ENCODE measurements at regions not wholly inside any gene's neighbourhood (a gene's known extent, or its start where the extent isn't known, plus 50 kb on each side); places are given as distances from the start of the nearest gene placed in this dataset.

DNA sequence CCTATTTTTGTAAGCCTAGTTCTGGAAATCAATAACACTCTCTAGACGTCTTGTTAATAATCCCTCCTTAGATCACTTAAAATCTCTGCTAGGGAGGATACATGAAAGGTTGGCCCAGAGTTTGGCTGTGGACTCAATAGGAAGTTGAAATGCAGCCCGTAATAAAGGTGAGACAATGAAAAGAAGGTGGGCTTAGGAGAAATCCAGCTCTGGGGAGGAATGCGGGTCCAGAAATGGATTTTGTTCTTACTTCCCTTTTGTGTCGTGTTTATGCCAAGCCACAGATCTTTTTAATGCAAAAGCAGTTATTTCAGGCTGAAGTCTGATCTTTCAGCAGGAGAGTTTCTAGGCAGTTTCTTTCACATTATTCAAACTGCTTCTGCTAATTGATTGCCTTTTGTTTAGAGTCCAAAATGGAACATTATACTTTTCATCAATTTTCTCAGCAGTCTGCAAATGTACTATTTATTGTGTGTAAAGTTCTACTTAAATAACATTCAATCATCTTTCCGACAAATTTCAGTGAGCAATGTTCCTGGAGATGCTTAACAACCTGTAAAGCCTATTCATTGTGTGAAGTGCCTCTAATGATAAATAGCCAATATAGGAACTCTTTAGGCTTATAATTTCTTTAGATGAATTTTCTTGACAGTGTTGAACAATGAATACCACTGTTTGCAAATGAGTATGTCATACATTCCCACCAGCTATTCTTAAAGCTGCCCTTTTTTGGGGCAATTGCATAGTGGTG is 252.9 kb upstream of the KRR1 start (continued):
- no peak for TF ChIP-seq NCOA1 (CRISPR knock-in tag; IDR thresholded peaks at IDR 0.05)
- TF ChIP-seq ZFP82 (CRISPR knock-in tag; IDR thresholded peaks at IDR 0.05; ENCODE audit: borderline replicate concordance): no peak
- TF ChIP-seq CC2D1A (CRISPR knock-in tag; IDR thresholded peaks at IDR 0.05): no peak
- TF ChIP-seq MZF1 (CRISPR knock-in tag; IDR thresholded peaks at IDR 0.05; ENCODE audit: borderline replicate concordance): no peak
- TF ChIP-seq GZF1 (CRISPR knock-in tag; IDR thresholded peaks at IDR 0.05): no peak
- no peak for TF ChIP-seq SOX5 (CRISPR knock-in tag; IDR thresholded peaks at IDR 0.05; ENCODE audit: borderline replicate concordance)

DNA sequence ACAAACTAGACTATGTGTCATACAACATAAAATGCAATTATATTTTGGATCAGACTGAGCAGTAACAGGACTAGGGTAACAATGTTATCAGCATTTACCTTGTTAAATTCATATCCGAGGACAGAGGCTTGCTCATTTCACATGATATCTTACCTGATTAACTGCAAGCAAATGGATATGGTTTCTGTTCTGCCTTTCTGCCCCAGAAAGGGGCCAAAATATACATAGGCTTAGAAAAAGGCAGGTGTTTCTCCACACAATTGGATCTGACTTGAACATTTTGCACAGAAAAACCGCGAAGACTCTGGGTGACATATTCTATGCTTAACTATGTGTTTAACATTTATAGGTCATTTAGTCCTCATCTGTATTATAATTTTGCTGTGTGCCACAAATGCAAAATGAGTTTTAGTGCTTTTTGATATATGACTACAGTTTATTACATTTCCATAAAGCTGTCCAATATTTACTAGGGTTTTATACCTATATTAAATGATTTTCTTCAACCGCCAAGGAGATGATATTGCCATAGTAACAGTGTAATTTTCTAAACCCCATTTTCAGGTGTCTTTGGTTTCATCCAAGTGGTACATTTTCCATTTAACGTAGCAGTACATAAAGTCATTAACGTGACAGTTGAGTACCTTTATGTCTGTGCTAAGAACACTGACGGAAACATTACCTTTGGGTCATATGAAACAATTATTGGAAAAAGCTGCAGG is 249.3 kb upstream of the KRR1 start:
- Histone ChIP-seq H3K36me3 (replicated peaks in 1 of 2; ENCODE audit: control insufficient read depth in 1 of 2, insufficient read depth in 2 of 2, low read length in 2 of 2) (no peaks in the 10 kb centered on the region), H3K79me2 (ENCODE audit: insufficient read depth, low read length) (no peaks in the 10 kb centered on the region), H3K9me3 (ENCODE audit: low read length) (no peaks in the 10 kb centered on the region), H3K4me1 (ENCODE audit: insufficient read depth, low read length) (peaks cover 51% of the 10 kb centered on the region), H3K27ac (ENCODE audit: extremely low read length, insufficient read depth, low read length) (no peak overlapping the region), H3K4me3 (replicated peaks in 1 of 3; ENCODE audit: insufficient read depth in 1 of 3, low read depth in 2 of 3, low read length in 3 of 3) (no peak overlapping the region), H4K20me1 (ENCODE audit: insufficient read depth, low read length) (no peaks in the 10 kb centered on the region), H3K27me3 (ENCODE audit: control insufficient read depth in 1 of 2, insufficient read depth in 2 of 2, low read length in 2 of 2) (no peaks in the 10 kb centered on the region), H3K4me2 (ENCODE audit: low read depth, low read length) (no peak overlapping the region), H3K9ac (ENCODE audit: insufficient read depth, low read depth, low read length) (no peak overlapping the region), H2AFZ (ENCODE audit: low read length) (no peak overlapping the region)
- DNase-seq (ENCODE audit: low spot score): no peak
- POLR2A ChIA-PET: no interaction called here
- no peak for ATAC-seq
- no TSS peak for BruUV-seq (replicated peaks)
- FAIRE-seq: no peak
- WGBS (ENCODE audit: low lambda C conversion rate): 96% methylated on average over 7 of the region's 7 CpGs
- intact Hi-C loops (cut with micrococcal nuclease; ENCODE audit: unreplicated experiment): no loop called here
- in situ Hi-C loops (cut with HindIII; ENCODE audit: extremely low pct_ligation_motif_present, low pct_unique_long_range_greater_than_20kb): no loop called here
- CTCF ChIA-PET (ENCODE audit: low intra/inter-chr PET ratio, low total read pairs): no interaction called here
- no peak for TF ChIP-seq ZNF580 (CRISPR knock-in tag; IDR thresholded peaks at IDR 0.05; ENCODE audit: borderline replicate concordance, low read depth)
- TF ChIP-seq PRMT3 (CRISPR knock-in tag; IDR thresholded peaks at IDR 0.05; ENCODE audit: borderline replicate concordance, low read depth): no peak
- no peak for TF ChIP-seq ZNF512B (CRISPR knock-in tag; IDR thresholded peaks at IDR 0.05; ENCODE audit: borderline replicate concordance)
- TF ChIP-seq HNRNPLL (IDR thresholded peaks at IDR 0.05; ENCODE audit: low read depth, low read length, poor library complexity, severe bottlenecking): no peak
- no peak for TF ChIP-seq ZNF775 (CRISPR knock-in tag; IDR thresholded peaks at IDR 0.05; ENCODE audit: borderline replicate concordance)
- TF ChIP-seq SOX13 (IDR thresholded peaks at IDR 0.05): no peak
- no peak for TF ChIP-seq SOX13 (CRISPR knock-in tag; conservative IDR thresholded peaks at IDR 0.05 in 1 of 2, IDR thresholded peaks at IDR 0.05 in 1 of 2)
- no peak for TF ChIP-seq ZNF780A (CRISPR knock-in tag; IDR thresholded peaks at IDR 0.05)
- no peak for TF ChIP-seq NFKB2 (CRISPR knock-in tag; IDR thresholded peaks at IDR 0.05; ENCODE audit: borderline replicate concordance)
- TF ChIP-seq ZNF883 (CRISPR knock-in tag; IDR thresholded peaks at IDR 0.05; ENCODE audit: not compliant biosample characterization): no peak
- TF ChIP-seq ZNF160 (CRISPR knock-in tag; IDR thresholded peaks at IDR 0.05): no peak
- no peak for TF ChIP-seq ZNF10 (CRISPR knock-in tag; IDR thresholded peaks at IDR 0.05; ENCODE audit: borderline replicate concordance, low read depth)
